A549 (cell line): ENCODE measurements at regions not wholly inside any gene's neighbourhood (a gene's known extent, or its start where the extent isn't known, plus 50 kb on each side); places are given as distances from the start of the nearest gene placed in this dataset.

ENCODE experiments used
- CTCF ChIP-seq: fragments of >200 bp; sonication (Bioruptor Twin); formaldehyde crosslinking; IDR thresholded peaks from 3 replicates; pipeline ENCODE4 v1.5.1; 2016
- JUN ChIP-seq, 2 experiments: fragments of >200 bp; sonication (Bioruptor Twin); formaldehyde crosslinking; IDR thresholded peaks; 2 replicates in 1 of 2; 3 replicates in 1 of 2; pipeline ENCODE4 v1.6.1; 2016 to 2017
- KDM5A ChIP-seq: fragments of 200-600 bp; sonication (generic); IDR thresholded peaks from 2 replicates; pipeline ENCODE4 v1.6.1; 2016; ENCODE audit warnings: antibody characterized with exemption, mild to moderate bottlenecking
- MYC ChIP-seq: IDR thresholded peaks from 2 replicates; pipeline ENCODE4 v1.6.1; 2012; ENCODE audit warnings: mild to moderate bottlenecking, inconsistent platforms, low read length, improper control_type of control experiment, borderline replicate concordance
- NFE2L2 ChIP-seq: fragments of 150-350 bp; conservative IDR thresholded peaks from 2 replicates; pipeline ENCODE4 v1.6.1; 2014; ENCODE audit warnings: low read length
- POLR2A ChIP-seq: IDR thresholded peaks from 2 replicates; pipeline ENCODE4 v1.6.1; 2012; ENCODE audit warnings: mild to moderate bottlenecking, low read length
- POLR2AphosphoS2 ChIP-seq: conservative IDR thresholded peaks from 2 replicates; pipeline ENCODE4 v1.6.1; 2012; ENCODE audit warnings: low read length, improper control_type of control experiment, inconsistent platforms
- RNF2 ChIP-seq: fragments of 200-600 bp; sonication (generic); IDR thresholded peaks from 2 replicates; pipeline ENCODE4 v1.6.1; 2016; ENCODE audit warnings: low read depth, mild to moderate bottlenecking, antibody characterized with exemption, moderate library complexity, borderline replicate concordance
- TF ChIP-seq, protein P1 (sequence below): fragments of 150-350 bp; IDR thresholded peaks from 2 replicates; pipeline ENCODE4 v1.6.1; 2014; ENCODE audit warnings: low read depth, mild to moderate bottlenecking, low read length

- TF ChIP-seq JUN (IDR thresholded peaks at IDR 0.05) (no peak), POLR2A (no peak), NFE2L2 (no peak), CTCF (no peak), POLR2AphosphoS2 (no peak), MYC (no peak), KDM5A (no peak), RNF2 (no peak)
- TF ChIP-seq, protein P1, sequence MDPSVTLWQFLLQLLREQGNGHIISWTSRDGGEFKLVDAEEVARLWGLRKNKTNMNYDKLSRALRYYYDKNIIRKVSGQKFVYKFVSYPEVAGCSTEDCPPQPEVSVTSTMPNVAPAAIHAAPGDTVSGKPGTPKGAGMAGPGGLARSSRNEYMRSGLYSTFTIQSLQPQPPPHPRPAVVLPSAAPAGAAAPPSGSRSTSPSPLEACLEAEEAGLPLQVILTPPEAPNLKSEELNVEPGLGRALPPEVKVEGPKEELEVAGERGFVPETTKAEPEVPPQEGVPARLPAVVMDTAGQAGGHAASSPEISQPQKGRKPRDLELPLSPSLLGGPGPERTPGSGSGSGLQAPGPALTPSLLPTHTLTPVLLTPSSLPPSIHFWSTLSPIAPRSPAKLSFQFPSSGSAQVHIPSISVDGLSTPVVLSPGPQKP: no peak
These were observed 57.8 kb upstream of the GDF10 start for GRCh38 chr10:47241946-47242867.
